ENCODE measurements at regions not wholly inside any gene's neighbourhood (a gene's known extent, or its start where the extent isn't known, plus 50 kb on each side); places are given as distances from the start of the nearest gene placed in this dataset.

GRCh38 chr5:3123763-3124157, 372.3 kb upstream of the IRX2 start:
- ChIA-PET POLR2A (interaction anchor here (0.6 kb wide), 2 partner anchors 10 to 359 kb away, joined by 3 to 5 read pairs; no protein-coding TSS in a partner anchor), CTCF (interaction anchor here (1.4 kb wide), 1 partner anchor 72 kb away, joined by 3 read pairs; no protein-coding TSS in a partner anchor)
- ATAC-seq (peak; percentile 25), DNase-seq (ENCODE audit: low spot score) (no peak)
- TF ChIP-seq ZNF416 (CRISPR knock-in tag; IDR thresholded peaks at IDR 0.05): no peak
- no peak for TF ChIP-seq ZNF423 (CRISPR knock-in tag; IDR thresholded peaks at IDR 0.05)
- no peak for TF ChIP-seq OVOL2 (CRISPR knock-in tag; IDR thresholded peaks at IDR 0.05; ENCODE audit: borderline replicate concordance)
- TF ChIP-seq ZNF219 (CRISPR knock-in tag; IDR thresholded peaks at IDR 0.05; ENCODE audit: borderline replicate concordance): no peak
- no peak for TF ChIP-seq ETV6 (CRISPR knock-in tag; IDR thresholded peaks at IDR 0.05)
- H3K4me3 Mint-ChIP-seq: no peak overlapping the region
- peaks cover 78% of the 10 kb centered on the region for H3K4me1 Mint-ChIP-seq
- no peaks in the 10 kb centered on the region for H3K36me3 Mint-ChIP-seq
- H3K9me3 Mint-ChIP-seq: no peaks in the 10 kb centered on the region
- peaks cover 89% of the 10 kb centered on the region for H3K27me3 Mint-ChIP-seq (ENCODE audit: low read depth)
- H3K27ac Mint-ChIP-seq: no peak overlapping the region

- peaks cover 83% of the 10 kb centered on the region for H3K4me1 Mint-ChIP-seq
- H3K27ac Mint-ChIP-seq: peak overlapping the region; percentile 87
- H3K36me3 Mint-ChIP-seq: no peaks in the 10 kb centered on the region
- POLR2A ChIA-PET: interaction anchor here (0.6 kb wide), 3 partner anchors 9 to 359 kb away, joined by 3 to 5 read pairs (median 3); no protein-coding TSS in a partner anchor
- ATAC-seq (peak; percentile 40), DNase-seq (ENCODE audit: low spot score) (no peak)
- CTCF ChIA-PET: interaction anchor here (1.4 kb wide), 1 partner anchor 73 kb away, joined by 3 read pairs; no protein-coding TSS in a partner anchor
- peak overlapping the region; percentile 45 for H3K4me3 Mint-ChIP-seq
- TF ChIP-seq GTF2I (CRISPR knock-in tag; conservative IDR thresholded peaks at IDR 0.05): no peak
- H3K9me3 Mint-ChIP-seq: no peaks in the 10 kb centered on the region
- H3K27me3 Mint-ChIP-seq (ENCODE audit: low read depth): peaks cover 90% of the 10 kb centered on the region
These were observed 371.7 kb upstream of the IRX2 start for GRCh38 chr5:3122985-3123762.

- peaks cover 89% of the 10 kb centered on the region for H3K4me1 Mint-ChIP-seq
- no peak for ATAC-seq
- peak overlapping the region; percentile 56 for H3K4me3 Mint-ChIP-seq
- ChIA-PET POLR2A (interaction anchor here (1.1 kb wide), 1 partner anchor 21 kb away, joined by 3 read pairs; no protein-coding TSS in a partner anchor), CTCF (interaction anchor here (1.2 kb wide), 1 partner anchor 74 kb away, joined by 5 read pairs; no protein-coding TSS in a partner anchor)
- H3K27ac Mint-ChIP-seq: no peak overlapping the region
- no peak for DNase-seq (ENCODE audit: low spot score)
- no peaks in the 10 kb centered on the region for H3K36me3 Mint-ChIP-seq
- H3K27me3 Mint-ChIP-seq (ENCODE audit: low read depth): peaks cover 91% of the 10 kb centered on the region
- H3K9me3 Mint-ChIP-seq: no peaks in the 10 kb centered on the region
- TF ChIP-seq ZSCAN18 (CRISPR knock-in tag; IDR thresholded peaks at IDR 0.05) (no peak), OVOL2 (CRISPR knock-in tag; IDR thresholded peaks at IDR 0.05; ENCODE audit: borderline replicate concordance) (no peak), HMGXB4 (CRISPR knock-in tag; IDR thresholded peaks at IDR 0.05) (no peak), SMAD4 (CRISPR knock-in tag; IDR thresholded peaks at IDR 0.05) (no peak), ZNF263 (CRISPR knock-in tag; IDR thresholded peaks at IDR 0.05; ENCODE audit: low read depth) (no peak), RORB (CRISPR knock-in tag; IDR thresholded peaks at IDR 0.05) (no peak), FOXK1 (CRISPR knock-in tag; IDR thresholded peaks at IDR 0.05) (no peak), AFF4 (CRISPR knock-in tag; IDR thresholded peaks at IDR 0.05; ENCODE audit: borderline replicate concordance) (no peak)
- TF ChIP-seq, protein P1, sequence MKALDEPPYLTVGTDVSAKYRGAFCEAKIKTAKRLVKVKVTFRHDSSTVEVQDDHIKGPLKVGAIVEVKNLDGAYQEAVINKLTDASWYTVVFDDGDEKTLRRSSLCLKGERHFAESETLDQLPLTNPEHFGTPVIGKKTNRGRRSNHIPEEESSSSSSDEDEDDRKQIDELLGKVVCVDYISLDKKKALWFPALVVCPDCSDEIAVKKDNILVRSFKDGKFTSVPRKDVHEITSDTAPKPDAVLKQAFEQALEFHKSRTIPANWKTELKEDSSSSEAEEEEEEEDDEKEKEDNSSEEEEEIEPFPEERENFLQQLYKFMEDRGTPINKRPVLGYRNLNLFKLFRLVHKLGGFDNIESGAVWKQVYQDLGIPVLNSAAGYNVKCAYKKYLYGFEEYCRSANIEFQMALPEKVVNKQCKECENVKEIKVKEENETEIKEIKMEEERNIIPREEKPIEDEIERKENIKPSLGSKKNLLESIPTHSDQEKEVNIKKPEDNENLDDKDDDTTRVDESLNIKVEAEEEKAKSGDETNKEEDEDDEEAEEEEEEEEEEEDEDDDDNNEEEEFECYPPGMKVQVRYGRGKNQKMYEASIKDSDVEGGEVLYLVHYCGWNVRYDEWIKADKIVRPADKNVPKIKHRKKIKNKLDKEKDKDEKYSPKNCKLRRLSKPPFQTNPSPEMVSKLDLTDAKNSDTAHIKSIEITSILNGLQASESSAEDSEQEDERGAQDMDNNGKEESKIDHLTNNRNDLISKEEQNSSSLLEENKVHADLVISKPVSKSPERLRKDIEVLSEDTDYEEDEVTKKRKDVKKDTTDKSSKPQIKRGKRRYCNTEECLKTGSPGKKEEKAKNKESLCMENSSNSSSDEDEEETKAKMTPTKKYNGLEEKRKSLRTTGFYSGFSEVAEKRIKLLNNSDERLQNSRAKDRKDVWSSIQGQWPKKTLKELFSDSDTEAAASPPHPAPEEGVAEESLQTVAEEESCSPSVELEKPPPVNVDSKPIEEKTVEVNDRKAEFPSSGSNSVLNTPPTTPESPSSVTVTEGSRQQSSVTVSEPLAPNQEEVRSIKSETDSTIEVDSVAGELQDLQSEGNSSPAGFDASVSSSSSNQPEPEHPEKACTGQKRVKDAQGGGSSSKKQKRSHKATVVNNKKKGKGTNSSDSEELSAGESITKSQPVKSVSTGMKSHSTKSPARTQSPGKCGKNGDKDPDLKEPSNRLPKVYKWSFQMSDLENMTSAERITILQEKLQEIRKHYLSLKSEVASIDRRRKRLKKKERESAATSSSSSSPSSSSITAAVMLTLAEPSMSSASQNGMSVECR (CRISPR knock-in tag; IDR thresholded peaks at IDR 0.05; ENCODE audit: borderline replicate concordance): no peak
- TF ChIP-seq, protein P2, sequence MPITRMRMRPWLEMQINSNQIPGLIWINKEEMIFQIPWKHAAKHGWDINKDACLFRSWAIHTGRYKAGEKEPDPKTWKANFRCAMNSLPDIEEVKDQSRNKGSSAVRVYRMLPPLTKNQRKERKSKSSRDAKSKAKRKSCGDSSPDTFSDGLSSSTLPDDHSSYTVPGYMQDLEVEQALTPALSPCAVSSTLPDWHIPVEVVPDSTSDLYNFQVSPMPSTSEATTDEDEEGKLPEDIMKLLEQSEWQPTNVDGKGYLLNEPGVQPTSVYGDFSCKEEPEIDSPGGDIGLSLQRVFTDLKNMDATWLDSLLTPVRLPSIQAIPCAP (CRISPR knock-in tag; IDR thresholded peaks at IDR 0.05): no peak
These were observed 370.7 kb upstream of the IRX2 start for GRCh38 chr5:3122216-3122615.

Measured in WTC11 (cell line).